ENCODE measurements at regions not wholly inside any gene's neighbourhood (a gene's known extent, or its start where the extent isn't known, plus 50 kb on each side); places are given as distances from the start of the nearest gene placed in this dataset.
A peak's percentile ranks its signal among the peaks of the same experiment; 100 is the strongest.

- no peak for DNase-seq (ENCODE audit: low read depth)
- TF ChIP-seq CTCF (conservative IDR thresholded peaks at IDR 0.05; ENCODE audit: control insufficient read depth, insufficient read depth, low read depth, low read length): no peak
- no peak overlapping the region for H3K4me3 ChIP-seq (ENCODE audit: control insufficient read depth, low read depth, low read length)
These were observed 438.3 kb upstream of the SPANXN1 start for GRCh38 chrX:144809025-144809424.

- no peak overlapping the region for H3K4me3 ChIP-seq (ENCODE audit: control insufficient read depth, low read depth, low read length)
- TF ChIP-seq CTCF (conservative IDR thresholded peaks at IDR 0.05; ENCODE audit: control insufficient read depth, insufficient read depth, low read depth, low read length): no peak
These were observed 436.8 kb upstream of the SPANXN1 start for GRCh38 chrX:144810539-144810938.

GRCh38 chrX:144819406-144819805 lies 427.9 kb upstream of the SPANXN1 start:
- no peak for TF ChIP-seq CTCF (conservative IDR thresholded peaks at IDR 0.05; ENCODE audit: control insufficient read depth, insufficient read depth, low read depth, low read length)

More at GRCh38 chrX:144810539-144810938, 436.8 kb upstream of the SPANXN1 start:
- DNase-seq (ENCODE audit: low read depth): no peak

GRCh38 chrX:144840616-144841015 lies 406.7 kb upstream of the SPANXN1 start:
- no peak for TF ChIP-seq CTCF (conservative IDR thresholded peaks at IDR 0.05; ENCODE audit: control insufficient read depth, insufficient read depth, low read depth, low read length)
- H3K4me3 ChIP-seq (ENCODE audit: control insufficient read depth, low read depth, low read length): no peak overlapping the region
- no peak for DNase-seq (ENCODE audit: low read depth)

More at GRCh38 chrX:144819406-144819805, 427.9 kb upstream of the SPANXN1 start:
- no peak overlapping the region for H3K4me3 ChIP-seq (ENCODE audit: control insufficient read depth, low read depth, low read length)
- DNase-seq (ENCODE audit: low read depth): peak; percentile 10

GRCh38 chrX:144849141-144849540 lies 398.2 kb upstream of the SPANXN1 start:
- H3K4me3 ChIP-seq (ENCODE audit: control insufficient read depth, low read depth, low read length): no peak overlapping the region
- TF ChIP-seq CTCF (conservative IDR thresholded peaks at IDR 0.05; ENCODE audit: control insufficient read depth, insufficient read depth, low read depth, low read length): no peak
- peak; percentile 55 for DNase-seq (ENCODE audit: low read depth)

- TF ChIP-seq CTCF (conservative IDR thresholded peaks at IDR 0.05; ENCODE audit: control insufficient read depth, insufficient read depth, low read depth, low read length): peak; percentile 23
- no peak overlapping the region for H3K4me3 ChIP-seq (ENCODE audit: control insufficient read depth, low read depth, low read length)
- peak; percentile 4 for DNase-seq (ENCODE audit: low read depth)
These were observed 351.0 kb upstream of the SPANXN1 start for GRCh38 chrX:144896323-144896722.

- no peak overlapping the region for H3K4me3 ChIP-seq (ENCODE audit: control insufficient read depth, low read depth, low read length)
- DNase-seq (ENCODE audit: low read depth): no peak
- TF ChIP-seq CTCF (conservative IDR thresholded peaks at IDR 0.05; ENCODE audit: control insufficient read depth, insufficient read depth, low read depth, low read length): no peak
These were observed 345.8 kb upstream of the SPANXN1 start for GRCh38 chrX:144901521-144901920.

All from fibroblast of mammary gland (primary cell).